Prostate gland (tissue), 2 donors: ENCODE measurements at regions not wholly inside any gene's neighbourhood (a gene's known extent, or its start where the extent isn't known, plus 50 kb on each side); places are given as distances from the start of the nearest gene placed in this dataset.

Source experiments
- DNase-seq: peaks from one replicate; pipeline ENCODE4 v3.0.0-alpha.2; 2019; ENCODE audit warnings: low spot score
- H3K27ac ChIP-seq, 2 donors: fragments of 200-600 bp; sonication (generic); 2 replicates each; pipeline ENCODE4 v1.5.1; 2017 to 2019
- H3K27me3 ChIP-seq: fragments of 200-600 bp; sonication (generic); replicated peaks from 2 replicates; pipeline ENCODE4 v1.5.1; 2019; ENCODE audit not compliant: insufficient read depth
- H3K36me3 ChIP-seq, 2 donors: fragments of 200-600 bp; sonication (generic); 1 replicate in 1 of 2; 2 replicates in 1 of 2; pipeline versions ENCODE4 v1.5.1 to v1.8.1; 2017 to 2019
- H3K4me1 ChIP-seq: fragments of 200-600 bp; sonication (generic); replicated peaks from 2 replicates; pipeline ENCODE4 v1.5.1; 2019
- H3K4me3 ChIP-seq, 2 donors: fragments of 200-600 bp; sonication (generic); 2 replicates each; pipeline ENCODE4 v1.5.1; 2017 to 2019
- H3K9me3 ChIP-seq: fragments of 200-600 bp; sonication (generic); 2 replicates; pipeline ENCODE4 v1.5.1; 2017
- POLR2A ChIP-seq: fragments of 450-650 bp; IDR thresholded peaks from one replicate; pipeline ENCODE4 v1.6.1; 2016; ENCODE audit warnings: antibody characterized with exemption, mild to moderate bottlenecking
- POLR2AphosphoS5 ChIP-seq: sonication (generic); formaldehyde crosslinking; IDR thresholded peaks from one replicate; pipeline ENCODE4 v1.6.1; 2017; ENCODE audit warnings: antibody characterized with exemption
- WGBS: methylation state at CpG from one replicate; pipeline ENCODE4 v1.1.5; 2018; 5-methylcytosine and 5-hydroxymethylcytosine counted together
- intact Hi-C: fragments of 100-400 bp; cut with DNase I; formaldehyde crosslinking; loops from one replicate; pipeline ENCODE4 v1.14.2; 2022
- TF ChIP-seq, protein P1 (sequence below), 4 experiments: fragments of 200-600 bp in 2 of 4; fragments of 450-650 bp in 2 of 4; sonication (generic) in 2 of 4; IDR thresholded peaks; 1 replicate in 3 of 4; 2 replicates in 1 of 4; pipeline ENCODE4 v1.5.1; 2016 to 2019; ENCODE audit warnings: antibody characterized with exemption in 4 of 4, mild to moderate bottlenecking in 2 of 4, moderate library complexity in 2 of 4

DNA sequence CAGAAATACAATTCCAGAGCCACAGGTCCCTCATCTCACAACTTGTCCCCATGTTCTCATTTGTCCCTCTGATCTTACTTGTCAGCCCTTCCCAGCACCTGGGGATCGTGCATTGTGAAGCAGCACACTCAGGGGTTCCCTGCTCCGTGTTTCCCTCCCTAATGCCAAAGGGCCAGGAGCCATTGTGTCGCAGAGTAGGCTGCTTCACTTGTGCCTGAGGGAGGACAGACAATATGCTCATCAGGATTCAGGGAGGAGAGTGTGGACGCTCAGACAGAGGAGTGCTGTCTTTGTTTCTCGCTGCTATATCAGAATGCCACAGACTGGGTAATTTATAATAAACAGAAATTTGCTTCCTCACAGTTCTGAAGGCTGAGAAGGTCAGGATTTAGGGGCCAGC, 315.3 kb downstream of the TRIML1 start:
- no peak overlapping the region for H3K4me3 ChIP-seq
- no peaks in the 10 kb centered on the region for H3K9me3 ChIP-seq
- H3K27me3 ChIP-seq, result no peaks in the 10 kb centered on the region
- H3K27ac ChIP-seq, result no peak overlapping the region
- TF ChIP-seq, protein P1, sequence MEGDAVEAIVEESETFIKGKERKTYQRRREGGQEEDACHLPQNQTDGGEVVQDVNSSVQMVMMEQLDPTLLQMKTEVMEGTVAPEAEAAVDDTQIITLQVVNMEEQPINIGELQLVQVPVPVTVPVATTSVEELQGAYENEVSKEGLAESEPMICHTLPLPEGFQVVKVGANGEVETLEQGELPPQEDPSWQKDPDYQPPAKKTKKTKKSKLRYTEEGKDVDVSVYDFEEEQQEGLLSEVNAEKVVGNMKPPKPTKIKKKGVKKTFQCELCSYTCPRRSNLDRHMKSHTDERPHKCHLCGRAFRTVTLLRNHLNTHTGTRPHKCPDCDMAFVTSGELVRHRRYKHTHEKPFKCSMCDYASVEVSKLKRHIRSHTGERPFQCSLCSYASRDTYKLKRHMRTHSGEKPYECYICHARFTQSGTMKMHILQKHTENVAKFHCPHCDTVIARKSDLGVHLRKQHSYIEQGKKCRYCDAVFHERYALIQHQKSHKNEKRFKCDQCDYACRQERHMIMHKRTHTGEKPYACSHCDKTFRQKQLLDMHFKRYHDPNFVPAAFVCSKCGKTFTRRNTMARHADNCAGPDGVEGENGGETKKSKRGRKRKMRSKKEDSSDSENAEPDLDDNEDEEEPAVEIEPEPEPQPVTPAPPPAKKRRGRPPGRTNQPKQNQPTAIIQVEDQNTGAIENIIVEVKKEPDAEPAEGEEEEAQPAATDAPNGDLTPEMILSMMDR (IDR thresholded peaks at IDR 0.05), result no peak
- TF ChIP-seq POLR2A, result no peak
- TF ChIP-seq POLR2AphosphoS5, result no peak
- 80% methylated on average over 5 of the region's 5 CpGs for WGBS
- DNase-seq, result no peak
- no peaks in the 10 kb centered on the region for H3K4me1 ChIP-seq
- H3K36me3 ChIP-seq, result no peaks in the 10 kb centered on the region
- intact Hi-C loops, result no loop called here

DNA sequence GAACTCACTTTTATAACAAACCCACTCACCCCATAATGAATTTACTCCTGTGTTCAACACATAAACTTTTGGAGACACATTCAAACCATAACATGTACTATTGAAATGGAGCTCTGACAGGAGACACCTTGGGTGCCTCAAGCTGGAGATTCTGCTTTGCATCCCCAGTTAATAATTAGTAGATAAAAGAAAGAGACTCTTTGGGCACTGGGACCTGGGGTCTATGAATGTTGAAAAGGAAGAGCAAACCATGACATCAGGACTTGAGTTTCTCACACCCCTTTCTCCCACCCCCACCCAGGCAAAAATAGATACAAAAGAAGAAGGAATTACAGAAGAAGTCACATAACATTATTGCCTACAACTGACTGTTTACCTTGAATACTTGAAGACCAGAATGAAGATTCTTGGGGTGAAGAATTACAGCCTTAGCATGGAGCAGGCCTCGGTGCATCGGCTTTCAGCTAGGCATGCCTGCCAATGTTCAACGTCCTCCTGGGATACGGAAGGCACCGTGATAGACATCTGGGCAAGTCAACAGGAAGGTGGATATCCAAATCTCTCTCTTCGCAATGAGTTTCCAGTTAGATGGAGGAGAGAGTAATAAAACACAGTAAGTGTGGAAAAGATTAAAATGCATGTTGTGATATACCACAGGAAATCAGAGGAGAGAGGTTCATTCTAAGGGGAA, 316.0 kb downstream of the TRIML1 start:
- no peaks in the 10 kb centered on the region for H3K27me3 ChIP-seq
- WGBS, result 87% methylated on average over 6 of the region's 6 CpGs
- DNase-seq, result no peak
- TF ChIP-seq POLR2A, result no peak
- TF ChIP-seq, protein P1 (IDR thresholded peaks at IDR 0.05), result no peak
- TF ChIP-seq POLR2AphosphoS5, result no peak
- no peak overlapping the region for H3K4me3 ChIP-seq
- no peaks in the 10 kb centered on the region for H3K9me3 ChIP-seq
- H3K27ac ChIP-seq, result no peak overlapping the region
- no peaks in the 10 kb centered on the region for H3K36me3 ChIP-seq
- H3K4me1 ChIP-seq, result no peaks in the 10 kb centered on the region
- intact Hi-C loops, result no loop called here

DNA sequence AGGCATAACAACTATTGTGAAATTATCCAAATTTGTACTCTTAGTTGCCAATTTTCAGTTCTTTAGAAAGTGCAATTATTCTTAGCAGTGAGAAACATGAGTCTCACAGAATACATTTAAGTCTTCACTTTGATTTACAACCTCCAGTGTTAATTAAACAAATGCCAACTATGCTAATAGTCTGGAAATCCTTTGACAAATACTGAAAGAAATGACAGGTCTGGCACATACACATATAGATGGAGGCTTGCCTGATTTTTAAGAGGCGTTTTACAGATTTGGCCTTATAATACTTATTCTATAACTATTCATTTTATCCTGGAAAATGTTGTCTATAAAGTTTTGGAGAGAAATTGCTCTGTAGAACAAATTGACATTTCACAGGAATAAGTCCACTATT, 320.1 kb downstream of the TRIML1 start:
- WGBS, result 42% methylated on average over 1 of the region's 1 CpG
- no peak overlapping the region for H3K4me3 ChIP-seq
- H3K4me1 ChIP-seq, result no peaks in the 10 kb centered on the region
- no peaks in the 10 kb centered on the region for H3K36me3 ChIP-seq
- intact Hi-C loops, result no loop called here
- H3K27ac ChIP-seq, result no peak overlapping the region
- DNase-seq, result no peak
- H3K27me3 ChIP-seq, result no peaks in the 10 kb centered on the region
- TF ChIP-seq POLR2AphosphoS5, result no peak
- TF ChIP-seq, protein P1 (IDR thresholded peaks at IDR 0.05), result no peak
- no peak for TF ChIP-seq POLR2A
- no peaks in the 10 kb centered on the region for H3K9me3 ChIP-seq

DNA sequence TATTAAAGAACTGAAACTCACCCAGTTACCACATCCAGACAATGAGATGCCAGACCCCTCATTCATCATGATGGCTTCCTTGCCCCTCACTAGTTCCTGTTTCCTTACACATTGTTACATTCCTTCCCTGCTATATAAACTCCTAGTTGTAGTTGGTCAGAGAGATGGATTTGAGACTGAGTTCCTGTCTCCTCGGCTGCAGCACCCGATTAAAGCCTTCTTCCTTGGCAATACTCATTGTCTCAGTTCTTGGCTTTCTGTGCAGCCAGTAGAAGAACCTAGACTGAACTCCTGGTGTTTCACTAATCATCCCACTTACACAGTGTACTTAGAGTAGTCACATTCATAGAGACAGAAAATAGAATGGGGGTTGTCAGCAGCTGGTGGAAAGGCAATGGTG, 324.7 kb downstream of the TRIML1 start:
- intact Hi-C loops, result no loop called here
- Histone ChIP-seq H3K4me3 (no peak overlapping the region), H3K4me1 (no peaks in the 10 kb centered on the region), H3K36me3 (no peaks in the 10 kb centered on the region), H3K27me3 (no peaks in the 10 kb centered on the region), H3K27ac (no peak overlapping the region), H3K9me3 (no peaks in the 10 kb centered on the region)
- DNase-seq, result no peak
- 89% methylated on average over 2 of the region's 2 CpGs for WGBS
- TF ChIP-seq, protein P1 (IDR thresholded peaks at IDR 0.05), result no peak
- no peak for TF ChIP-seq POLR2A

DNA sequence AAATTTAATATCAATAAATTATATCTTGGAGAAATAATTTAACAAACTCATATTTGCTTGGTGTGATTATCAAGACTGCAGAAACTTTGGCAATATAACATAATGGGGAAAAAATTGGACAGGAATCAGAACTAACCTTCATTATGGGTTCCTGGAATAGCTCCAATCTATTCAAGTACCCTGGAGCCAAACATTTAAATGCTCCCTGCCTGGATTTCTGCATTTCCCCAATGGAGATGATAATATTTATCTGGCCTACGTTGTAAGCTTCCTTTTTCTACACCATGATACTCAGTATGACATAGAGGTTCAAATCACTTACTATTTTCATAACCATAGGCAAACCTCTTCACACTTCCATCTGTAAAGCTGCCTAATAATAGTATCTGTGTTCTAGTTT, 326.8 kb downstream of the TRIML1 start:
- Histone ChIP-seq H3K27ac (no peak overlapping the region), H3K9me3 (no peaks in the 10 kb centered on the region), H3K27me3 (no peaks in the 10 kb centered on the region), H3K4me1 (no peaks in the 10 kb centered on the region), H3K4me3 (no peak overlapping the region), H3K36me3 (no peaks in the 10 kb centered on the region)
- intact Hi-C loops, result no loop called here
- TF ChIP-seq POLR2A (no peak), POLR2AphosphoS5 (no peak)
- TF ChIP-seq, protein P1 (IDR thresholded peaks at IDR 0.05), result no peak
- no peak for DNase-seq
- 34% methylated on average over 1 of the region's 1 CpG for WGBS
